Hepatocyte (in vitro differentiated cells): ENCODE measurements at regions not wholly inside any gene's neighbourhood (a gene's known extent, or its start where the extent isn't known, plus 50 kb on each side); places are given as distances from the start of the nearest gene placed in this dataset.

Source experiments
- DNase-seq: peaks from one replicate; pipeline ENCODE4 v3.0.0-alpha.2; 2016; ENCODE audit warnings: low spot score
- H2AFZ ChIP-seq: fragments of 200-600 bp; sonication (generic); 2 replicates; pipeline ENCODE4 v1.6.0; 2016; ENCODE audit warnings: antibody characterized with exemption, mild to moderate bottlenecking
- H3K27ac ChIP-seq: fragments of 200-600 bp; sonication (generic); 2 replicates; pipeline ENCODE4 v1.5.1; 2016; ENCODE audit warnings: mild to moderate bottlenecking
- H3K27me3 ChIP-seq: fragments of 200-600 bp; sonication (generic); 2 replicates; pipeline ENCODE4 v1.6.1; 2016
- H3K36me3 ChIP-seq: fragments of 200-600 bp; sonication (generic); replicated peaks from 2 replicates; pipeline ENCODE4 v1.5.1; 2016; ENCODE audit warnings: low read depth; ENCODE audit not compliant: insufficient read depth
- H3K4me1 ChIP-seq: fragments of 200-600 bp; sonication (generic); 2 replicates; pipeline ENCODE4 v1.5.1; 2016; ENCODE audit warnings: mild to moderate bottlenecking, moderate library complexity; ENCODE audit not compliant: insufficient read depth
- H3K4me2 ChIP-seq: fragments of 200-600 bp; sonication (generic); 2 replicates; pipeline ENCODE4 v1.6.0; 2016
- H3K4me3 ChIP-seq: fragments of 200-600 bp; sonication (generic); 2 replicates; pipeline ENCODE4 v1.5.1; 2016; ENCODE audit warnings: mild to moderate bottlenecking
- H3K79me2 ChIP-seq: fragments of 200-600 bp; sonication (generic); 2 replicates; pipeline ENCODE4 v1.6.0; 2017; ENCODE audit warnings: mild to moderate bottlenecking
- H3K9me2 ChIP-seq: fragments of 200-600 bp; sonication (generic); replicated peaks from 2 replicates; pipeline ENCODE4 v1.6.0; 2017; ENCODE audit warnings: mild to moderate bottlenecking; ENCODE audit not compliant: insufficient read depth
- H3K9me3 ChIP-seq: fragments of 200-600 bp; sonication (generic); 2 replicates; pipeline ENCODE4 v1.5.1; 2016; ENCODE audit warnings: low read depth, mild to moderate bottlenecking
- H4K20me1 ChIP-seq: fragments of 200-600 bp; sonication (generic); 2 replicates; pipeline ENCODE4 v1.6.0; 2016; ENCODE audit warnings: mild to moderate bottlenecking; ENCODE audit not compliant: insufficient read depth, poor library complexity, severe bottlenecking
- EZH2 ChIP-seq: fragments of 200-600 bp; sonication (generic); IDR thresholded peaks from 2 replicates; pipeline ENCODE4 v1.6.1; 2016; ENCODE audit warnings: antibody characterized with exemption, mild to moderate bottlenecking, borderline replicate concordance
- EZH2phosphoT487 ChIP-seq: fragments of 200-600 bp; sonication (generic); IDR thresholded peaks from one replicate; pipeline ENCODE4 v1.6.1; 2018; ENCODE audit warnings: antibody characterized with exemption, mild to moderate bottlenecking, low read depth, moderate library complexity; ENCODE audit not compliant: unreplicated experiment, severe bottlenecking
- WGBS: methylation state at CpG from one replicate; pipeline ENCODE4 v1.1.6; 2016; ENCODE audit warnings: low lambda C conversion rate; ENCODE audit errors: missing lambda C conversion rate; 5-methylcytosine and 5-hydroxymethylcytosine counted together
- TF ChIP-seq, protein P1 (sequence below): fragments of 200-600 bp; sonication (generic); IDR thresholded peaks from 2 replicates; pipeline ENCODE4 v1.5.1; 2016; ENCODE audit warnings: antibody characterized with exemption, mild to moderate bottlenecking; ENCODE audit not compliant: poor library complexity

DNA sequence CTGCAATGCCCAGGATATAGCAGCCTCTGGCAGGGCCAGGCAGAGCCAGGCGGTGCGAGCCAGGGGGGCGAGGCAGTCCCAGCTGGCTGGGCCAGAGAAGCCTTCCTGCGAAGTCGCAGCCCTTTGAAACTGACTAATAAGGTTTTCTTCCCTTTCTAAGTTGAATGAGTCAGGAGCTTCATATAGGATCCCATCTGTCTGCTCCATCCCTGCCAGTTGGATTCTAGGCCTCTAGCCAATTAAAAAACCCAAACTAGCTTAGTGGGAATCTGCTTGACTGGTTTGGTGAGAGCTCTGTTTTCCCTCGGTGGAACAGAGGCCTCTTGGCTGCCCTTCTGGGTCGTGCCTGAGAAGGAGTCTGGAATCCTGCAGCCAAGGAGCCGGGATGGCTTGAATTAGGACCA, 70.1 kb upstream of the RAPGEF1 start:
- no peak overlapping the region for H2AFZ ChIP-seq
- no peaks in the 10 kb centered on the region for H4K20me1 ChIP-seq
- no peaks in the 10 kb centered on the region for H3K4me1 ChIP-seq
- H3K27me3 ChIP-seq, result peaks cover 8% of the 10 kb centered on the region
- 76% methylated on average over 8 of the region's 8 CpGs for WGBS
- H3K4me2 ChIP-seq, result no peak overlapping the region
- H3K36me3 ChIP-seq, result no peaks in the 10 kb centered on the region
- no peak overlapping the region for H3K27ac ChIP-seq
- no peak for DNase-seq
- no peak for TF ChIP-seq EZH2phosphoT487
- TF ChIP-seq EZH2, result no peak
- TF ChIP-seq, protein P1, sequence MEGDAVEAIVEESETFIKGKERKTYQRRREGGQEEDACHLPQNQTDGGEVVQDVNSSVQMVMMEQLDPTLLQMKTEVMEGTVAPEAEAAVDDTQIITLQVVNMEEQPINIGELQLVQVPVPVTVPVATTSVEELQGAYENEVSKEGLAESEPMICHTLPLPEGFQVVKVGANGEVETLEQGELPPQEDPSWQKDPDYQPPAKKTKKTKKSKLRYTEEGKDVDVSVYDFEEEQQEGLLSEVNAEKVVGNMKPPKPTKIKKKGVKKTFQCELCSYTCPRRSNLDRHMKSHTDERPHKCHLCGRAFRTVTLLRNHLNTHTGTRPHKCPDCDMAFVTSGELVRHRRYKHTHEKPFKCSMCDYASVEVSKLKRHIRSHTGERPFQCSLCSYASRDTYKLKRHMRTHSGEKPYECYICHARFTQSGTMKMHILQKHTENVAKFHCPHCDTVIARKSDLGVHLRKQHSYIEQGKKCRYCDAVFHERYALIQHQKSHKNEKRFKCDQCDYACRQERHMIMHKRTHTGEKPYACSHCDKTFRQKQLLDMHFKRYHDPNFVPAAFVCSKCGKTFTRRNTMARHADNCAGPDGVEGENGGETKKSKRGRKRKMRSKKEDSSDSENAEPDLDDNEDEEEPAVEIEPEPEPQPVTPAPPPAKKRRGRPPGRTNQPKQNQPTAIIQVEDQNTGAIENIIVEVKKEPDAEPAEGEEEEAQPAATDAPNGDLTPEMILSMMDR, result no peak
- H3K79me2 ChIP-seq, result no peaks in the 10 kb centered on the region
- no peaks in the 10 kb centered on the region for H3K9me2 ChIP-seq
- H3K4me3 ChIP-seq, result no peak overlapping the region
- H3K9me3 ChIP-seq, result no peaks in the 10 kb centered on the region

DNA sequence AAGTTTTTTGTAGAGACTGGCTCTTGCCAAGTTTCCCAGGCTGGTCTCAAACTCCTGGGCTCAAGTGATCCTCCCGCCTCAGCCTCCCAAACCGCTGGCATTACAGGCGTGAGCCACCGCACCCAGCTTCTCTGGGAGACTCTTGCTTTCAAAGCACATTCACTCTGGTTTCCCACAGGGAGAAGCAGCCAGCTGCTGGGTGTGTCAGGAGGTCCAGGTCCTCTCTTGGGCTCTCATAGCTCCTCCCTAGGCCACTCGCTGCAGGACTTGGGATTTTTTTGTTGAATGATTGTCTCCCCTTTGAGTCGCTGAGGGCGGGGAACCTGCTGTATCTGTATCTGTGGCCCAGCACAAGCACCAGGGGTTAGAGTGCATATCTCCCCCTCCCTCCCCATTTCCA, 68.4 kb upstream of the RAPGEF1 start:
- H3K79me2 ChIP-seq, result no peaks in the 10 kb centered on the region
- no peaks in the 10 kb centered on the region for H3K9me2 ChIP-seq
- no peak overlapping the region for H2AFZ ChIP-seq
- H3K4me2 ChIP-seq, result no peak overlapping the region
- no peaks in the 10 kb centered on the region for H3K9me3 ChIP-seq
- no peak overlapping the region for H3K4me3 ChIP-seq
- WGBS, result 81% methylated on average over 7 of the region's 7 CpGs
- H3K27ac ChIP-seq, result no peak overlapping the region
- H3K36me3 ChIP-seq, result no peaks in the 10 kb centered on the region
- DNase-seq, result no peak
- H4K20me1 ChIP-seq, result no peaks in the 10 kb centered on the region
- H3K4me1 ChIP-seq, result no peaks in the 10 kb centered on the region
- peaks cover 8% of the 10 kb centered on the region for H3K27me3 ChIP-seq
- no peak for TF ChIP-seq EZH2phosphoT487
- TF ChIP-seq EZH2, result no peak
- TF ChIP-seq, protein P1, result no peak

GRCh38 chr9:131807144-131807983, 67.5 kb upstream of the RAPGEF1 start:
- no peak overlapping the region for H2AFZ ChIP-seq
- H3K9me3 ChIP-seq, result no peaks in the 10 kb centered on the region
- no peaks in the 10 kb centered on the region for H3K79me2 ChIP-seq
- TF ChIP-seq, protein P1, result no peak
- TF ChIP-seq EZH2phosphoT487 (no peak), EZH2 (no peak)
- no peak overlapping the region for H3K4me2 ChIP-seq
- H3K36me3 ChIP-seq, result no peaks in the 10 kb centered on the region
- H3K9me2 ChIP-seq, result no peaks in the 10 kb centered on the region
- no peak overlapping the region for H3K27ac ChIP-seq
- no peak for DNase-seq
- H3K4me1 ChIP-seq, result no peaks in the 10 kb centered on the region
- no peak overlapping the region for H3K4me3 ChIP-seq
- 17% methylated on average over 14 of the region's 19 CpGs for WGBS
- no peaks in the 10 kb centered on the region for H4K20me1 ChIP-seq
- peaks cover 8% of the 10 kb centered on the region for H3K27me3 ChIP-seq
